UCSD-AML1 (cell line): ENCODE measurements at regions not wholly inside any gene's neighbourhood (a gene's known extent, or its start where the extent isn't known, plus 50 kb on each side); places are given as distances from the start of the nearest gene placed in this dataset.
"Not testable (repeated sequence)": the region's sequence is repeated elsewhere in the genome, so short reads cannot be mapped to it uniquely, and the experiment has no call there.

ENCODE experiments used
- DNase-seq: peaks from one replicate; lab custom pipeline; 2025; ENCODE audit not compliant: unreplicated experiment; lab: John Stamatoyannopoulos, UW

DNA sequence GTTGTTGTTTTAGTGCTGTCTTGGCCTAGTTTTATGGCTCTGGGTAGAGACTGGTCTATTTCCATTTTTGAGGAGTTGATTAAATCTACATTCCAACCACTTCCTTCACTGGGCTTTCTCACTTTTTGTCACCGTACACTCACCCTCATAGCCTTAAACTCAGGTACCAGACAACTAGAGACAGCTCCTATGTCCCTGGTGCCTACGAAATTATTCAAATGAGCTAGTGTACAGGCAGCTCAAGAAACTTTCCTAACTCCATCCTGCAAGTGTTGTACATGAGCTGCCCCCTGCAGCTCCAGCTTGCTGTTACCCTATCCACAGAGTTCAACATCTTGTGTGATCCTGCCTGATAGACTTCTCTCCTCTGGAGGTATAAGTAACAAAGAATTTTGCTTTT lies 704.8 kb upstream of the RGS18 start:
- peak; percentile 2 for DNase-seq

DNA sequence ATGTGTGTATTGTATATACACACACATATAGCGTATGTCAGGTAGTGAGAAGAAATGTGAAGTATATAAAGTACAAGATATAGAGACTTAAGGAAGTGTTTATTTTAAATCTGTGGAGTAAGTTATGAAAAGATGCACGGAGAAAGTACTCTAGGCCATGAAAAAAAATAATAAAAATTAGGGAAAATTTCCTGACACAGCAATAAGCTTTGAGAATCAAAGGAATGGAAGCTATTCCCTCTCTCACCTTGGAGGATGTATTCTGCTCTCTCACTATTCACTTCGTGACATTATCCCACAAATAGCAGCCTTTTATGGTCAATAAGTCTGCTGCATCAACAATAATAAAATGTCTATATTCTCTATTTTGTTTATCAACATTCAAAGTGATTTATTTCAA lies 700.4 kb upstream of the RGS18 start:
- no peak for DNase-seq

DNA sequence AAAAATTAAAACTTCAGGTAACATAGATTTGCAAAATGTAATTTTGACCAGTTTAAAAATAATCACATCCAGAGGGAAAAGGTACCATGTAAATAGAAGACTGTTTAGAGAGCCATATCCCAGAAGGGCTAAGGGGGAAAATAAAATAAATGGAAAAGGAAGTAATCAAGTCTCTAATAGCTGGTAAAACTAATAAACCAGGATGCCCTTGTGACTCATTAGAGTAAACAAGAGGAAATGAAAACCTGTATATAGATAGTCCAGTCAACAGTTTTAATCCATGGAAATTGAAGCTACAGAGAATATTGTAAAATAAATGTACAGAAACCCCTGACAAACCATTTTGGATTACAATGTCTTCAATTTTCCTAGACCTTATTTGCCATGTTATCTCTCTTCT lies 698.0 kb upstream of the RGS18 start:
- no peak for DNase-seq

DNA sequence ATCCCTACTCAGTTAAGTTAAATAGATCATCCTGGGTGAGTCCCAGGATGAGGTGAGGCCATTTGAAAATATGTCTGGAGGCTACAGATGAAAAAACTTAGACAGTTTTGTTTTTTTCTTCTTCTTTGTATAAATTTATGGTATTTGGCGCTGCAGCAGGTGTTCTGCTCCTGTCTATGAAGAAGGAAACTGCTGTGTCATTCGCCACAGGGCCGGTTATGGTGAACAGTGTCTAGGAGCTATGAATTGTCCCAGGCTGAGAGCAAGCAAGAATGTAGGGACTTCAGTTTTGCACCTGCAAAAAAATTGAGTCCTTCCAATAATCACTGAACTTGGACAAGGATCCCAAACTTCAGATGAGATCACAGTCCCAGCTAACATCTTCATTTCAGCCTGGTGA lies 674.3 kb upstream of the RGS18 start:
- DNase-seq: no peak

DNA sequence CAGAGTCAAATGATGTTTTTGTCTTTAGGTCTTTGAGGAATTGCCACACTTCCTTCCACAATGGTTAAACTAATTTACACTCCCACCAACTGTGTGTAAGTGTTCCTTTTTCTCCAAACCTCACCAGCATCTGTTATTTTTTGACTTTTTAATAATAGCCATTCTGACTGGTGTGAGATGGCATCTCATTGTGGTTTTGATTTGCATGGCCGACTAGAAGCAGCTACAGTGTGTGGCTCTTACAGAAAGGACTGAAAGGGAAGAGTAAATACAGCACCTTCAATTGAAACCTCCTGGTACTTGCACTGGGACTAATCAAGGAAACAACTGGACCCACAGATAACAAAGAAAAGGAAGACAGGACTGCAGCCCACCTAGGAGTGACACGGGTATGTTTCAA lies 668.0 kb upstream of the RGS18 start:
- DNase-seq: no peak

DNA sequence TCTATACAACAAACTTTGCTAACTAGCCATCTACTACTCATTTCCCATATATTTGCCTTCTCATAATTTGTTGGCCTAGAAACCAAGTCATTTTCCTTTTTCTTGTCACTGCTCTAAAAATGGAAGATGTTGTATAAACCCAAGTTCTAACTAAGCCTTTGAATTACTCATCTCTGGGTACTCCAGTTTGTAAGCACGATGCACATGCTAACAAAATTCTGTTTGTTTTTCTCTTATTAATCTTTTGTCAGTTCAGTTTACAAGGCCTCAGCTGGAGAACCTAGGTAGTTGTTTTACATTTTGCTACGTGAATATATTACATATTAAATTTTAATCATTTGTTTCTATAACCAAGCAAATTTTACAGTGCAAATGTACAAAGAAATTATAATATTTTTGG lies 663.2 kb upstream of the RGS18 start:
- no peak for DNase-seq

- DNase-seq: no peak
These were observed 659.9 kb upstream of the RGS18 start for GRCh38 chr1:191498318-191498717.

DNA sequence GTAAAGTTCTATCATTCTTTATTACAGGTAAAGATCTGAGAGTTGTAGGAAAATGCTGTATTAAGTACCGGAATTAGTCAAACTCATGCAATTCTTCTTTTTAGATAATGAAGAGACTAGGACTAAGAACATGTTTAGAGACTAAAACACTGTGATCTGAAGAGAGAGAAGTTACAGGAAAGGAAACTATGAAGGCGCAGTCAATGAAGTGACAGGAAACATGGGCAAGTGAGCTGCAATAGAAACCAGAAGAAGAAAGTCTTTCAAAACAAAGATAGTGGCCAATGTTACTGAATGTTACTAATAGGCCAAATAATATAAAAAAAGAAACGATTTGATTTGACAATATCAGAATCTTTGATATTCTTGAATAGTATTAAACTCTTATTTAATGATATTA lies 659.4 kb upstream of the RGS18 start:
- no peak for DNase-seq

GRCh38 chr1:191504999-191505398 lies 653.3 kb upstream of the RGS18 start:
- DNase-seq: no peak

DNA sequence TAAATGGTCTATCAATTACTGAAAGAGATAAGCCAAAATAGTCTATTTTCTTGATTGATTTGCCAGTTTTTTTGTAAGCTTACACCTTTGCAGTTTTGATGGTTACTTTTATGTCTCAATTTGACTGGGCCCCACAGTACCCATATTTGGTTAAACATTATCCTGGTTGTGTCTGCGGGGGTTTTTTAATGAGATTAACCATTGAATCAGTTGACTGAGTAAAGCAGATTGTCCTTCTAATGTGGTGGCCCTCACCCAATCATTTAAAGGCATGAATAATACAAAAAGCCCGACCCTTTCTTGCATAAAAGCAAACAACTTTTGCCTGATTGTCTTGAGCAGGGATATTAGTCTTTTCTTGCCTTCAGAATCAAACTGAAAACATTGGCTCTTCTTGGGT lies 650.0 kb upstream of the RGS18 start:
- DNase-seq: no peak

GRCh38 chr1:191511480-191511879 lies 646.8 kb upstream of the RGS18 start:
- not testable (repeated sequence) for DNase-seq

- no peak for DNase-seq
These were observed 640.4 kb upstream of the RGS18 start for GRCh38 chr1:191517826-191518225.

- no peak for DNase-seq
These were observed 638.7 kb upstream of the RGS18 start for GRCh38 chr1:191519519-191519918.

DNA sequence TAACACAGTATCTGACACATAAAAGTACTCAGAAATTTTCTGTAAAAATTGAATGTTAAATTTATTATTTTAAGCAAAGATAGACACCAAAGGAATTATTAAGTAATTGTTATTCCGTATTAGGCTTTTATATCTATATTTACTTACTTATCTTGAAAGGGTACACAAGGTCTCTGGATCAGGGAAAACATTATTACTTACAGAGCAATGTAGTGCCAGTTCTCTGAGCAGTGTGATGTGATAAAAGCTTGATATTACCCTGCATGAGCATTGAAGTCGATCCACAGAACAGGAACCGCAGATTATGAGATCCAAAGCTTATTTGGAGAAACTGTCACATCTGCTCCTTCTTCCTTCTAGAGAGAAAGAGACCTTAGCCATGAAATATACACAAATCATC lies 637.9 kb upstream of the RGS18 start:
- DNase-seq: no peak

DNA sequence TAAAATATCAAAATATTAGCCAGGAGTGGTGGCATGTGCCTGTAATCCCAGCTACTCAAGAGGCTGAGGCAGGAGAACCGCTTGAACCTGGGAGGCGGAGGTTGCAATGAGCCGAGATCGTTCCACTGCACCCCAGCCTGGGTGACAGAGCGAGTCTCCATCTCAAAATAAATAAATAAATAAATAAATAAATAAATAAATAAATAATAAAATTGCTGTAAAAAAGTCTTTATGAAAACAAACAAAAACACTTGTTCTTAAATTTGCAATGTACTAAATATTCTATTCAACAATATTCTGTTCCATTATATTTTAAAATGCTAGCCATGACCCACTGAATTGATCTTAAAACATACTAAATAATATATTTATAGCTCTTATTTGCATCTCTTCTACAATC lies 632.3 kb upstream of the RGS18 start:
- not testable (repeated sequence) for DNase-seq

DNA sequence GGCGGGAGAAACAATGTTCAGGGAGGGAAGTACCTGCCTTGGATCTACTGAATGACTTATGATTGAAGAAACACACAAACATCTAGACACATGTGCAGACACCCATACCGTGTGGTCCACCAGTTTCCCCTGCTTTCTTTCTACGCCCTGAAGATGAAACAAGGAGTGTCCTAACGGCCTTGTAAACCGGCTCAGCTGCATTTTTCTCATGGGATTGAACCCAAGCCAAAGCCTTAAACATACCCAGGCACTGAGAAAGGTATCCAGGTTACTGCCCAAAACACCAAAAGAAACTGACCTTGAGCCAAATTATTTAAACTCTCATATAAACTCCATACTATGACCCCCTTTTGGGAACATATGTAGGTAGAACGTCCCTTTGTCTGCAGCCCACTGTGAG lies 630.0 kb upstream of the RGS18 start:
- peak; percentile 1 for DNase-seq

DNA sequence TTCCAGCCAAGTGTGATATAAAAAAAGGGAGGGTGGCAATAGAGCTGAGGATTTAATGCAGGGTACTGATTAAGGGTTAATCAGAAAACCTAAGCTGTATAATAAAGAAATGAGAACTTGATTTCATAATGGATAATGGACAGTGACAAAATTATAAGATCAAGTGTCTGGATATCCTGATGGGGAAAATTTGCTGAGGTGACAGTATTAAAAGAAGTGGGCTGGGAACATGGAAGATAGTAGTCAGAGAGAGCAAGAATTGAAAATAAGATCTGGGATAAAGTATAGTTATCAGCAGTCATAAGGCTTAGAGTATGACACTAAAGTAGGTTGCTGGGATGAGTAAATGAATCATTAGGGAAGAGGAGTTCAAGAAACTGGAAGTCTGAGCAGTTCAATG lies 627.3 kb upstream of the RGS18 start:
- no peak for DNase-seq

DNA sequence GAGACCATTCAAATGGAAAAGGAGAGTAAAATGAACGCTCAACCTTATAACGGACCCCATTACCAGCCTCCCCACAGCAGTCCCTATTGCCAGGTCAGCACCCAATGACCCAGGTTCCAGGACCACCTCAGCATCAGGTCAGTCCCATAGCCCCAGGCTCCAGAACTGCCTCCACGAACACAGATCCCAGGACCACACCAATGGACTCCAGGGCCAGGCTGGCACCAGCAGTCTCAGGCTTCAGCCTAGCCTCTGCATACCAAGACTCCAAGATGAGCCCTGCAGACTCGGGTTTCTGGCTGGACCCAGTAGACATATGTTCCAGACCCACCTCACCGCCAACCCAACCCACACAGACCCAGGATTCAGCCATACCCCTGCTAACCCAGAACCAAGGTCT lies 625.0 kb upstream of the RGS18 start:
- peak; percentile 1 for DNase-seq

DNA sequence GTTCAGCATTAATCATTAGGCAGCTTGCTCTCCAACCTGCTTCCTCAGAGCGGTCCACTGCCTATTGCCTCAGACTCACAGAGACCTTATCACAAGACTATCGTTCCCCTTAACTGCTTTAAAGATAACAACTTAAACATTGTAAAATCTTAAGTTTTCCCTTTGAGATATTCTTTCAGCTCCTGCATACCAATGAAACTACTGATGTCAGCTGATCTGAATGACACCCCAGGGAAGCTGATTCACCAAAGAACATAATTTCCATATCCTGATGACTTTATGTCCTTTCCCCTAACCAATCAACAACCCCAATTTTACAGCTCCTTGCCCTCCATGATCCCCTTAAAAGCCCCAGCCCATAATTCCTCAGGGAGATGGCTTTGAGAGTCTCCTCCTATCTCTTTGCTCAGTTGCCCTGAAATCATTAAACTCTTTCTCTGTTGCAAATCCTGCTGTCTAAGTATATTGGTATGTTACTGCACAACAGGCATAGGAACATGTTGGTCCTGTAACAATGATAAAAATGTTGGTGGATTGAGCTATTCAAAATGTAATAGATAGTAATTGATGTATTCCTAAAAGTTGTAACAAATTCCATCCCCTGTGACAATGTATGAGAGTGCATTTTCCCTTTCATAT lies 621.4 kb upstream of the RGS18 start:
- no peak for DNase-seq

DNA sequence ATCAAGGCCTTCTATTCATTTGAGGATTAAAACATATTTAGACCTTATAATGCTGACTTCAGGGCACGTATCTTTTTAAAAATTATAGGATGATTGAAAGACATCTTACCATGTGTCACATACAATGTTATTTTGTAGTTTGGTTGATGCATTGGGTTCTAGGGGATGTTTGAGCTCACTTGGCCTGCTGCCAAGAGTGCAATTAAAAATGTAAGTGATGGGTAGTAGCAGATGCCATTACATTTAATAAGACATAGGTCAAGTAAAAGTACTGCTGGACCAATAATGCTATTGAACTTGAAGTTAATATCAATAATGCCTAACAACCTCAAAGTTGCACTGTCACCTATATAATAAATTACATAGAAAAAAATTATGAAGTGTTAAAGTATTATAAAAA lies 616.5 kb upstream of the RGS18 start:
- DNase-seq: no peak

- DNase-seq: no peak
These were observed 615.8 kb upstream of the RGS18 start for GRCh38 chr1:191542444-191542843.

- no peak for DNase-seq
These were observed 611.5 kb upstream of the RGS18 start for GRCh38 chr1:191546803-191547202.

DNA sequence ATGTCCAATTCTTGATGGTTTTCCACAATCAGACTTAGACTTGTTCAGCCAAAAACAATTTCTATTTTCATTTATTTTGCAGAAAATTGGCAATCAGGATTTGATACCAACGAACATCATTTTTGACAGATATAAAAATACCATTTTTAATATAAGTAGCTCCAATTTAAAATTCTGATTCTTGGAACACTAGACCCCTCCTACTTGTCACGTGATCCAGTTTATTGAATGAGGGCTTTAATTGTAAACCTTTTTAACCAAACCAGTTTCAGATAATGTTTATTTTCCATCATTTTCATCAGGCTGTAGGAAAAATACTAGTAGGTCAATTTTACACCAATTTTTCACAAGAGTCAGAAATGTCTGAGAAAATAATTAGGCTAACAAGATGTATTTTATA lies 607.2 kb upstream of the RGS18 start:
- no peak for DNase-seq

DNA sequence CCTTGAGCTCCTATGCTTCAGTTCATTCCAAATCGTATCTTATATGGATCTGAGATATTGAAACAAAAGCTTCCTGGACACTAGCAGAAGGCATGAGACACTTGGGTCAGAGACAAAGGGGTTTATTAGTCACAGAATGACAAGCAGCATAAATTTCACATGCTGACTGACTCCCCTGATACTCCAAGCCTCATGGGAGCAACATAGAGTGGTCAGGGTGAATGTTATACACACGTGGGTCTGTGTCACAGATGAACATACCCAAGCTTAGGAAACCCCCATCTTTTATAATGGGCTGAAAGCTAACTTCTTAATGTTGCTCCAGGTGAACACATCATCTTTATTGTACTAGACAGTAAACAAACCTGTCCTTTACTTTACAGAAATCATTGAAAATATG lies 599.9 kb upstream of the RGS18 start:
- no peak for DNase-seq
